Spleen (tissue), 11 donors: ENCODE measurements at regions not wholly inside any gene's neighbourhood (a gene's known extent, or its start where the extent isn't known, plus 50 kb on each side); places are given as distances from the start of the nearest gene placed in this dataset.

Experiments
- DNase-seq: peaks from one replicate; pipeline ENCODE4 v3.0.0-alpha.2; 2020
- H3K27ac ChIP-seq, 8 donors: fragments of 200-600 bp; sonication (generic) in 7 of 8; 1 replicate in 4 of 8; 2 replicates in 4 of 8; pipeline versions ENCODE4 v1.5.0 to v1.8.0; 2016 to 2021; ENCODE audit warnings: inconsistent platforms in 4 of 8, mild to moderate bottlenecking in 4 of 8, moderate library complexity in 1 of 8
- H3K27me3 ChIP-seq, 7 donors: fragments of 200-600 bp; sonication (generic) in 6 of 7; replicated peaks in 1 of 7; 1 replicate in 4 of 7; 2 replicates in 3 of 7; pipeline versions ENCODE4 v1.5.0 to v1.8.0; 2016 to 2021; ENCODE audit warnings: inconsistent platforms in 3 of 7, mild to moderate bottlenecking in 1 of 7
- H3K36me3 ChIP-seq, 6 donors: fragments of 200-600 bp; sonication (generic) in 5 of 6; 1 replicate in 4 of 6; 2 replicates in 2 of 6; pipeline versions ENCODE4 v1.5.0 to v1.8.0; 2016 to 2021; ENCODE audit warnings: inconsistent platforms in 2 of 6
- H3K4me1 ChIP-seq, 6 donors: fragments of 200-600 bp; sonication (generic) in 5 of 6; 1 replicate in 3 of 6; 2 replicates in 3 of 6; pipeline versions ENCODE4 v1.5.0 to v1.8.0; 2016 to 2021; ENCODE audit warnings: inconsistent platforms in 3 of 6
- H3K4me3 ChIP-seq, 8 donors: fragments of 200-600 bp; sonication (generic) in 7 of 8; 1 replicate in 4 of 8; 2 replicates in 4 of 8; pipeline versions ENCODE4 v1.5.0 to v1.8.0; 2016 to 2021; ENCODE audit warnings: inconsistent platforms in 4 of 8, mild to moderate bottlenecking in 4 of 8, moderate library complexity in 2 of 8
- H3K9me3 ChIP-seq, 8 donors: fragments of 200-600 bp; sonication (generic) in 7 of 8; 1 replicate in 4 of 8; 2 replicates in 4 of 8; pipeline versions ENCODE4 v1.5.0 to v1.8.0; 2016 to 2021; ENCODE audit warnings: inconsistent platforms in 4 of 8
- POLR2A ChIP-seq, 3 donors: fragments of 450-650 bp; IDR thresholded peaks; one replicate each; pipeline ENCODE4 v1.5.1; 2017; ENCODE audit warnings: antibody characterized with exemption in 3 of 3, mild to moderate bottlenecking in 1 of 3
- POLR2AphosphoS5 ChIP-seq, 3 donors: sonication (generic); formaldehyde crosslinking; IDR thresholded peaks; one replicate each; pipeline ENCODE4 v1.5.1; 2017; ENCODE audit warnings: antibody characterized with exemption in 3 of 3
- WGBS, 5 donors: extraction: QIAGEN DNeasy Blood & Tissue Kit in 3 of 5; methylation state at CpG; one replicate each; pipeline versions ENCODE4 v1.1.5 to v1.1.7; 2013 to 2018; 5-methylcytosine and 5-hydroxymethylcytosine counted together
- intact Hi-C: fragments of 100-400 bp; cut with DNase I; formaldehyde crosslinking; loops from one replicate; pipeline ENCODE4 v1.15.0; 2023; ENCODE audit warnings: low total_unique reads
- TF ChIP-seq, protein P1 (sequence below), 11 experiments: fragments of 200-600 bp in 7 of 11; fragments of 450-650 bp in 4 of 11; sonication (generic) in 4 of 11; IDR thresholded peaks in 8 of 11; conservative IDR thresholded peaks in 3 of 11; 1 replicate in 7 of 11; 2 replicates in 4 of 11; pipeline versions ENCODE4 v1.4.0 to v1.8.0; 2016 to 2021; ENCODE audit warnings: antibody characterized with exemption in 11 of 11, inconsistent platforms in 4 of 11, mild to moderate bottlenecking in 1 of 11
- donor health status: healthy with polysubstance abuse.
- donor health status: DM: no; HTN: no; CAD: no; lungs with moderate emphysema.
- donor health status: DM: no; HTN: no; CAD: no.
- donor health status: Bipolar disorder and iron deficiency.
- donor health status: healthy.
- donor health status: DM: no; HTN: no; CAD: no.
- donor health status: DM: yes; HTN: yes; CAD: no.

DNA sequence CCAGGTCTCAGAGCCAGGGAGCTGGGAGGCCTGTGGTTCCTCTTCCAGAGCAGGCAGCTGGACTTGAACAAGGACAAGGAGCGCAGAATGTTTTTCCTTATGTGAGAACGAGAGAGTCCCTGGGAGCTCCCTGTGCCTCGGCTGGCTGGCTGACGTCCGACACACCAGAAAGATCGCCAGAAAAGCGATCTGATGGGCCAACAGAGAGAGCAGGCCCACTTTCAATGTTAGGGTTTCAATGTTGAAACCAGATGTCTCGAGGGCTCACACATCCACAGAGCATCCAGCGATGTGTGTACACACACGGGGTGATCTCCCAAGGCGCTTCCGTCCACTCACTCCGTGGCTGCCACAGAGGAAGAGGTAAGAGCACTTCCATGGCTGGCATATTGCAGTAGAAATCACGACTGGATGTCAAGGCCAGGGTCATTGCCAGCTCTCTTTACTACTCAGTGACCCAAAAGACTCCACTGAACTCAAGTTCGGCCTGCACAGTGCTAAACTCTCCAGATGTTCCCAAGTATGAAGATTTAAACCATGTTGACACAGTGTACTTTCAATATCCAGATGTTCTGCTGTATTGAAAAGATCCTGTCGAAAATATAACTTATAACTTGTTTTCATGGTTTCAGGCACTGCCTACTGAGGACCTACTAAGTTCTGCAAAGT is 70.8 kb upstream of the FOXC1 start:
- WGBS, 5 donors, result 81 to 92% (median 87%) methylated on average over 16 of the region's 16 CpGs
- Histone ChIP-seq H3K36me3 (no peaks in the 10 kb centered on the region), H3K4me1 (peaks cover 0 to 5% (median 0%) of the 10 kb centered on the region in 6 donors), H3K4me3 (no peak overlapping the region), H3K9me3 (peaks cover 0 to 7% (median 0%) of the 10 kb centered on the region in 8 donors), H3K27ac (no peak overlapping the region), H3K27me3 (no peaks in the 10 kb centered on the region)
- intact Hi-C loops, result no loop called here
- TF ChIP-seq, protein P1, sequence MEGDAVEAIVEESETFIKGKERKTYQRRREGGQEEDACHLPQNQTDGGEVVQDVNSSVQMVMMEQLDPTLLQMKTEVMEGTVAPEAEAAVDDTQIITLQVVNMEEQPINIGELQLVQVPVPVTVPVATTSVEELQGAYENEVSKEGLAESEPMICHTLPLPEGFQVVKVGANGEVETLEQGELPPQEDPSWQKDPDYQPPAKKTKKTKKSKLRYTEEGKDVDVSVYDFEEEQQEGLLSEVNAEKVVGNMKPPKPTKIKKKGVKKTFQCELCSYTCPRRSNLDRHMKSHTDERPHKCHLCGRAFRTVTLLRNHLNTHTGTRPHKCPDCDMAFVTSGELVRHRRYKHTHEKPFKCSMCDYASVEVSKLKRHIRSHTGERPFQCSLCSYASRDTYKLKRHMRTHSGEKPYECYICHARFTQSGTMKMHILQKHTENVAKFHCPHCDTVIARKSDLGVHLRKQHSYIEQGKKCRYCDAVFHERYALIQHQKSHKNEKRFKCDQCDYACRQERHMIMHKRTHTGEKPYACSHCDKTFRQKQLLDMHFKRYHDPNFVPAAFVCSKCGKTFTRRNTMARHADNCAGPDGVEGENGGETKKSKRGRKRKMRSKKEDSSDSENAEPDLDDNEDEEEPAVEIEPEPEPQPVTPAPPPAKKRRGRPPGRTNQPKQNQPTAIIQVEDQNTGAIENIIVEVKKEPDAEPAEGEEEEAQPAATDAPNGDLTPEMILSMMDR (IDR thresholded peaks at IDR 0.05 in 8 of 11, conservative IDR thresholded peaks at IDR 0.05 in 3 of 11), result no peak
- TF ChIP-seq POLR2A (IDR thresholded peaks at IDR 0.05), result no peak
- no peak for TF ChIP-seq POLR2AphosphoS5 (IDR thresholded peaks at IDR 0.05)
- DNase-seq, result no peak

DNA sequence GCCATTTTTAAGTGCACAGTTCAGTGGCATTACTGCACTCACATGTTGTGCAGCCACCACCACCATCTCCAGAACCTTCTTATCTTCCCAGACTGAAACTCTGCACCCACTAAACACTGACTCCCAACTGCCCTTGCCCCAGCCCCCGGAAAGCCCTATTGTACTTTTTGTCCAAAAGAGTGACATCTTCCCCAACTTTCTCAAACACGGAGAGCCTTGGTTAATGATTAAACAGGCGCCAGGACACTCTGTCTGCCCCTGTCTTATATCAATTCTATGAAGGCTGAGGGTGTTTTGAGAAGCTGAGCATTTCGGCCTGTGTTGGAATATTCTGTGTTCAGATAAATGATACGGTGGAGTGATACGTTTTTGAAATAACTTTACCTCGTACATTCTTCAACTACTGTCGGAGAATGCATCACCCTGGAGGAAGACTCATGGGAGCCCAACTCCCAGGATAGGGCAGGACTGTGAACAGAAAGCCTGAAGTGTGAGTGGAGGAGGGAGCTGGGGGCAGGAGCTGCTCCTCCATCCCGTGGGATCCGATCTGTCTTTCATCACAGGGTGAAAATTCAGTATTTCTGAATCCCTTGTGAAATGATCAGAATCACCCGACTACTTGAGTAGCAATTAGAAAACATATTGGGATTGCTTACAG is 68.7 kb upstream of the FOXC1 start:
- intact Hi-C loops, result no loop called here
- WGBS, 5 donors, result 87 to 93% (median 90%) methylated on average over 11 of the region's 11 CpGs

DNA sequence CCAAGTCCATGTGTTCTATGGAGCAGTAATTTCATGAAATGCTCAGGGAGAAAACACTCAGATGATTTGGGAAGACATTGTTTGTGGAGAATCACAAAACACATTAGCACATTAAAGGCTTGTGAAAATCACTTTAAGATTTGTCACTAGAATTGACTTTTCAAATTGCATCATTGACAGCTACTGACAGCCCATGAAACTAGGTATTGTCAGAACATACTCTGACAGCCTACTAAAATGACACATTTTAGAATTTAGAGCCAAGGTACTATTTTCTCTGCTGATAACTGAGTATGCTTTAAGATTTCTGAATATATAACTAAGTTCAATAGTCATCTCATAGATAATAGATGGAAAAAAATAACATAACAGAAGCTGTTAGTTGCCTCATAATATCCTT is 67.4 kb upstream of the FOXC1 start:
- Histone ChIP-seq H3K9me3 (peaks cover 0 to 7% (median 0%) of the 10 kb centered on the region in 8 donors), H3K36me3 (peaks cover 0 to 4% (median 0%) of the 10 kb centered on the region in 6 donors), H3K27me3 (no peaks in the 10 kb centered on the region), H3K4me1 (no peaks in the 10 kb centered on the region), H3K4me3 (no peak overlapping the region), H3K27ac (no peak overlapping the region)
- intact Hi-C loops, result no loop called here
- TF ChIP-seq POLR2AphosphoS5 (IDR thresholded peaks at IDR 0.05) (no peak), POLR2A (IDR thresholded peaks at IDR 0.05) (no peak)
- TF ChIP-seq, protein P1 (IDR thresholded peaks at IDR 0.05 in 8 of 11, conservative IDR thresholded peaks at IDR 0.05 in 3 of 11), result no peak
- DNase-seq, result no peak

More for the DNA sequence above, 68.7 kb upstream of the FOXC1 start:
- Histone ChIP-seq H3K4me1 (no peaks in the 10 kb centered on the region), H3K27ac (no peak overlapping the region), H3K27me3 (no peaks in the 10 kb centered on the region), H3K36me3 (peaks cover 0 to 4% (median 0%) of the 10 kb centered on the region in 6 donors), H3K4me3 (no peak overlapping the region), H3K9me3 (peaks cover 0 to 7% (median 0%) of the 10 kb centered on the region in 8 donors)
- TF ChIP-seq, protein P1 (IDR thresholded peaks at IDR 0.05 in 8 of 11, conservative IDR thresholded peaks at IDR 0.05 in 3 of 11), result no peak
- TF ChIP-seq POLR2AphosphoS5 (IDR thresholded peaks at IDR 0.05), result no peak
- no peak for TF ChIP-seq POLR2A (IDR thresholded peaks at IDR 0.05)
- no peak for DNase-seq

DNA sequence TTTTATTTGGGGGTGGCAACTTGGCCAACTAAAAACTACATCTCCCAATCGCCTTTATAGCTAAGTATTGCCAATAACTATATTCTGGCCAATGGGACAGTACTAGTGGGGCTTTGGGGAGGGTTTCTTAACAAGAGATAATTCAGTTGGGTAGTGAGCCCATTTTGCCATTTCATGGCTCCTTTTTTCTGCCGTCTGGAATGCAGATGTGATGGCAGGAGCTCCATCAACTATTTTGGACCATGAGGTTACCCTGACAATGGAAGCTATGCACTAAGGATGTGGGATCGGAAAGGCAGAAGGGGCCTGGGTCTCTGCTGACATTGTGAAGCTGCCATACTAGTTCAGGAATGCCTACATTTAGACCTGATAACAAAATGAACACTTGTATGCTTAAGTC is 67.0 kb upstream of the FOXC1 start:
- no peak overlapping the region for H3K4me3 ChIP-seq
- TF ChIP-seq POLR2A (IDR thresholded peaks at IDR 0.05) (no peak), POLR2AphosphoS5 (IDR thresholded peaks at IDR 0.05) (no peak)
- TF ChIP-seq, protein P1 (IDR thresholded peaks at IDR 0.05 in 8 of 11, conservative IDR thresholded peaks at IDR 0.05 in 3 of 11), result no peak
- intact Hi-C loops, result no loop called here
- DNase-seq, result no peak
- peaks cover 0 to 7% (median 0%) of the 10 kb centered on the region in 8 donors for H3K9me3 ChIP-seq
- no peaks in the 10 kb centered on the region for H3K4me1 ChIP-seq
- peaks cover 0 to 4% (median 0%) of the 10 kb centered on the region in 6 donors for H3K36me3 ChIP-seq
- WGBS, 5 donors, result 60 to 97% (median 88%) methylated on average over 3 of the region's 3 CpGs
- H3K27me3 ChIP-seq, result no peaks in the 10 kb centered on the region
- no peak overlapping the region for H3K27ac ChIP-seq
